ENCODE measurements at regions not wholly inside any gene's neighbourhood (a gene's known extent, or its start where the extent isn't known, plus 50 kb on each side); places are given as distances from the start of the nearest gene placed in this dataset.

GRCh38 chr10:44809647-44810046 lies 101.5 kb upstream of the TMEM72 start:
- H3K27ac Mint-ChIP-seq, result no peak overlapping the region
- no peaks in the 10 kb centered on the region for H3K36me3 Mint-ChIP-seq

GRCh38 chr10:44811072-44811471 lies 100.1 kb upstream of the TMEM72 start:
- H3K27me3 Mint-ChIP-seq, result peaks cover 6% of the 10 kb centered on the region
- no peak for DNase-seq
- H3K9me3 Mint-ChIP-seq, result no peaks in the 10 kb centered on the region
- H3K4me1 Mint-ChIP-seq, result no peaks in the 10 kb centered on the region
- H3K36me3 Mint-ChIP-seq, result no peaks in the 10 kb centered on the region
- CTCF ChIA-PET, result no interaction called here
- no peak overlapping the region for H3K27ac Mint-ChIP-seq
- H3K4me3 Mint-ChIP-seq, result no peak overlapping the region

More at GRCh38 chr10:44809647-44810046, 101.5 kb upstream of the TMEM72 start:
- CTCF ChIA-PET, result no interaction called here
- Mint-ChIP-seq H3K27me3 (peaks cover 11% of the 10 kb centered on the region), H3K4me1 (no peaks in the 10 kb centered on the region), H3K9me3 (no peaks in the 10 kb centered on the region), H3K4me3 (no peak overlapping the region)
- DNase-seq, result no peak

- DNase-seq, result no peak
- no peak overlapping the region for H3K27ac Mint-ChIP-seq
- H3K27me3 Mint-ChIP-seq, result peaks cover 8% of the 10 kb centered on the region
- H3K4me3 Mint-ChIP-seq, result no peak overlapping the region
- no peaks in the 10 kb centered on the region for H3K4me1 Mint-ChIP-seq
- CTCF ChIA-PET, result no interaction called here
- no peaks in the 10 kb centered on the region for H3K9me3 Mint-ChIP-seq
- H3K36me3 Mint-ChIP-seq, result no peaks in the 10 kb centered on the region
Observed at GRCh38 chr10:44813201-44813600, 97.9 kb upstream of the TMEM72 start.

GRCh38 chr10:44814929-44815328 lies 96.2 kb upstream of the TMEM72 start:
- CTCF ChIA-PET, result no interaction called here
- Mint-ChIP-seq H3K4me1 (no peaks in the 10 kb centered on the region), H3K27me3 (peaks cover 8% of the 10 kb centered on the region), H3K4me3 (no peak overlapping the region), H3K9me3 (no peaks in the 10 kb centered on the region), H3K36me3 (no peaks in the 10 kb centered on the region), H3K27ac (no peak overlapping the region)
- DNase-seq, result no peak

- H3K27me3 Mint-ChIP-seq, result peaks cover 8% of the 10 kb centered on the region
- no peak overlapping the region for H3K4me3 Mint-ChIP-seq
- CTCF ChIA-PET, result no interaction called here
- H3K27ac Mint-ChIP-seq, result no peak overlapping the region
- no peaks in the 10 kb centered on the region for H3K4me1 Mint-ChIP-seq
- no peaks in the 10 kb centered on the region for H3K9me3 Mint-ChIP-seq
- no peaks in the 10 kb centered on the region for H3K36me3 Mint-ChIP-seq
- DNase-seq, result no peak
Observed at GRCh38 chr10:44818041-44818649, 93.0 kb upstream of the TMEM72 start.

- Mint-ChIP-seq H3K4me1 (no peaks in the 10 kb centered on the region), H3K36me3 (no peaks in the 10 kb centered on the region), H3K4me3 (no peak overlapping the region), H3K9me3 (no peaks in the 10 kb centered on the region), H3K27ac (no peak overlapping the region), H3K27me3 (peaks cover 6% of the 10 kb centered on the region)
- DNase-seq, result no peak
- CTCF ChIA-PET, result no interaction called here
Observed at GRCh38 chr10:44818701-44819127, 92.4 kb upstream of the TMEM72 start.

- Mint-ChIP-seq H3K27me3 (peaks cover 3% of the 10 kb centered on the region), H3K9me3 (no peaks in the 10 kb centered on the region), H3K27ac (no peak overlapping the region), H3K4me1 (no peaks in the 10 kb centered on the region), H3K36me3 (no peaks in the 10 kb centered on the region), H3K4me3 (no peak overlapping the region)
- no peak for DNase-seq
- CTCF ChIA-PET, result no interaction called here
Observed at GRCh38 chr10:44820094-44820493, 91.0 kb upstream of the TMEM72 start.

GRCh38 chr10:44821290-44821689 lies 89.8 kb upstream of the TMEM72 start:
- no peak overlapping the region for H3K27ac Mint-ChIP-seq
- H3K4me3 Mint-ChIP-seq, result no peak overlapping the region
- no peaks in the 10 kb centered on the region for H3K36me3 Mint-ChIP-seq
- H3K9me3 Mint-ChIP-seq, result no peaks in the 10 kb centered on the region
- DNase-seq, result no peak
- CTCF ChIA-PET, result no interaction called here
- peaks cover 6% of the 10 kb centered on the region for H3K27me3 Mint-ChIP-seq
- H3K4me1 Mint-ChIP-seq, result no peaks in the 10 kb centered on the region

GRCh38 chr10:44822349-44822748 lies 88.8 kb upstream of the TMEM72 start:
- CTCF ChIA-PET, result no interaction called here
- DNase-seq, result no peak
- H3K4me1 Mint-ChIP-seq, result no peaks in the 10 kb centered on the region
- no peaks in the 10 kb centered on the region for H3K9me3 Mint-ChIP-seq
- no peak overlapping the region for H3K27ac Mint-ChIP-seq
- no peaks in the 10 kb centered on the region for H3K36me3 Mint-ChIP-seq
- no peak overlapping the region for H3K4me3 Mint-ChIP-seq
- peaks cover 9% of the 10 kb centered on the region for H3K27me3 Mint-ChIP-seq

- Mint-ChIP-seq H3K27ac (no peak overlapping the region), H3K4me1 (no peaks in the 10 kb centered on the region), H3K4me3 (no peak overlapping the region), H3K9me3 (no peaks in the 10 kb centered on the region), H3K27me3 (peaks cover 6% of the 10 kb centered on the region), H3K36me3 (no peaks in the 10 kb centered on the region)
- CTCF ChIA-PET, result no interaction called here
- no peak for DNase-seq
Observed at GRCh38 chr10:44822966-44823365, 88.2 kb upstream of the TMEM72 start.

- CTCF ChIA-PET, result no interaction called here
- Mint-ChIP-seq H3K27ac (no peak overlapping the region), H3K27me3 (peaks cover 6% of the 10 kb centered on the region), H3K36me3 (no peaks in the 10 kb centered on the region), H3K4me3 (no peak overlapping the region), H3K9me3 (no peaks in the 10 kb centered on the region), H3K4me1 (no peaks in the 10 kb centered on the region)
- no peak for DNase-seq
Observed at GRCh38 chr10:44824607-44825006, 86.5 kb upstream of the TMEM72 start.

- Mint-ChIP-seq H3K36me3 (no peaks in the 10 kb centered on the region), H3K4me3 (no peak overlapping the region), H3K27me3 (peaks cover 11% of the 10 kb centered on the region), H3K4me1 (no peaks in the 10 kb centered on the region), H3K27ac (no peak overlapping the region), H3K9me3 (no peaks in the 10 kb centered on the region)
- CTCF ChIA-PET, result no interaction called here
- no peak for DNase-seq
Observed at GRCh38 chr10:44827431-44828006, 83.6 kb upstream of the TMEM72 start.

GRCh38 chr10:44828508-44829142 lies 82.5 kb upstream of the TMEM72 start:
- H3K36me3 Mint-ChIP-seq, result no peaks in the 10 kb centered on the region
- peaks cover 11% of the 10 kb centered on the region for H3K27me3 Mint-ChIP-seq
- H3K9me3 Mint-ChIP-seq, result no peaks in the 10 kb centered on the region
- H3K4me1 Mint-ChIP-seq, result no peaks in the 10 kb centered on the region
- no peak overlapping the region for H3K27ac Mint-ChIP-seq
- CTCF ChIA-PET, result no interaction called here
- H3K4me3 Mint-ChIP-seq, result no peak overlapping the region
- DNase-seq, result no peak

GRCh38 chr10:44829426-44829825 lies 81.7 kb upstream of the TMEM72 start:
- Mint-ChIP-seq H3K4me1 (no peaks in the 10 kb centered on the region), H3K9me3 (no peaks in the 10 kb centered on the region), H3K27ac (no peak overlapping the region), H3K27me3 (peaks cover 11% of the 10 kb centered on the region), H3K4me3 (no peak overlapping the region), H3K36me3 (no peaks in the 10 kb centered on the region)
- CTCF ChIA-PET, result no interaction called here
- no peak for DNase-seq

GRCh38 chr10:44830022-44830421 lies 81.1 kb upstream of the TMEM72 start:
- no peaks in the 10 kb centered on the region for H3K9me3 Mint-ChIP-seq
- H3K4me3 Mint-ChIP-seq, result no peak overlapping the region
- no peak overlapping the region for H3K27ac Mint-ChIP-seq
- peaks cover 11% of the 10 kb centered on the region for H3K27me3 Mint-ChIP-seq
- H3K36me3 Mint-ChIP-seq, result no peaks in the 10 kb centered on the region
- CTCF ChIA-PET, result no interaction called here
- no peak for DNase-seq
- H3K4me1 Mint-ChIP-seq, result no peaks in the 10 kb centered on the region
